Activated naive CD4-positive, alpha-beta T cell treated with anti-CD3 and anti-CD28 coated beads, Interleukin-2, amount 50 U/mL, for 72 hours (primary cell): ENCODE measurements at regions not wholly inside any gene's neighbourhood (a gene's known extent, or its start where the extent isn't known, plus 50 kb on each side); places are given as distances from the start of the nearest gene placed in this dataset.
A peak's percentile ranks its signal among the peaks of the same experiment; 100 is the strongest.

Source experiments
- ATAC-seq, 2 donors: fragments of 150-1000 bp; cut with Tn5 transposase; 2 replicates each; pipeline ENCODE4 v1.10.0; 2021; ENCODE audit warnings: mild to moderate bottlenecking in 2 of 2, moderate library complexity in 2 of 2
- DNase-seq, 2 donors: peaks; one replicate each; pipeline ENCODE4 v3.0.0; 2021 to 2022; ENCODE audit warnings: low spot score in 2 of 2
- H3K27ac Mint-ChIP-seq, 2 donors: one replicate each; pipeline ENCODE4 v1.8.0; 2022; ENCODE audit warnings: mild to moderate bottlenecking in 2 of 2, mixed read lengths in 2 of 2
- H3K36me3 Mint-ChIP-seq, 2 donors: one replicate each; pipeline ENCODE4 v1.8.0; 2022; ENCODE audit warnings: mixed read lengths in 2 of 2
- H3K9me3 Mint-ChIP-seq, 2 donors: one replicate each; pipeline ENCODE4 v1.8.0; 2022; ENCODE audit warnings: mixed read lengths in 2 of 2

DNA sequence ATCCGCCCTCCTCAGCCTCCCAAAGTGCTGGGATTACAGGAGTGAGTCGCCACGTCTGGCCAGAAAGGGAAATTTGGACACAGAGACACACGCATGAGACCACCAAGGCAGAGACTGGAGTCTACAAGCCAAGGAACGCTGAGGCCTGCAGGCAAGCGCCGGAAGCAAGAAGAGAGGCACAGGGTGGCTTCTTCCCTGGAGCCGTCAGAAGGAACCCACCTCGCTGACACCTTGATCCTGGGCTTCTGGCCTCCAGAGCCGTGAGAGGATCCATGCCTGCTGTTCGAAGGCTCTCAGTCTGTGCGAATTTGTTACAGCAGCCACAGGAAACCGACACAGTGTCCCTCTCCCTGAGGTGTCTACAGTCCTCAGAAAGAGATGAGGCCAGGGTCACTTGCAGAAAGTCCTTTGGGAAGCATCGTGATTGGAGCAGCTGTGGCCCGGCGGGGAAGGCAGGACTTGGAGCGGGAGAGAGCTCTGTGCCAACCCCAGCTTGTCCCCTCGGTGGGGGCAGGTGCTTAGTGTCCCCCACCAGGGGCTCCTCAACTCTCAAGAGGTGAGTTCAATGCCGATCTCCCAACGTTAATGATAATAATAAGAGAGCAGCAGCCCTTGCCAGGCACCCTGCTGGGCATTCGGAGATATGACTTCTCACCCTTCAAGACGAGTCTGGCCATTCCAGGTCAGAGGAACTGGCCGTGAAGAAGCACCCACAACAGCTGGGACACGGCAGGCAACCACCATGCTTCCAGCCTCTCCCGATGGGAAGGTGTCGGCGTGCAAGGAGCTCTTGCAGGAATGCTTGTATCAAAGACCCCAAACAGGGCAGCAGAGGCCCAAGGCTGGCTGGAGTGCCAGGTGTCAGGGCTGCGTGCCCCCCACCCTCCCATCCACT is 68.4 kb upstream of the TNRC6C start:
- no peak overlapping the region for H3K27ac Mint-ChIP-seq
- DNase-seq = no peak
- H3K9me3 Mint-ChIP-seq = no peaks in the 10 kb centered on the region
- no peaks in the 10 kb centered on the region for H3K36me3 Mint-ChIP-seq
- ATAC-seq = no peak

DNA sequence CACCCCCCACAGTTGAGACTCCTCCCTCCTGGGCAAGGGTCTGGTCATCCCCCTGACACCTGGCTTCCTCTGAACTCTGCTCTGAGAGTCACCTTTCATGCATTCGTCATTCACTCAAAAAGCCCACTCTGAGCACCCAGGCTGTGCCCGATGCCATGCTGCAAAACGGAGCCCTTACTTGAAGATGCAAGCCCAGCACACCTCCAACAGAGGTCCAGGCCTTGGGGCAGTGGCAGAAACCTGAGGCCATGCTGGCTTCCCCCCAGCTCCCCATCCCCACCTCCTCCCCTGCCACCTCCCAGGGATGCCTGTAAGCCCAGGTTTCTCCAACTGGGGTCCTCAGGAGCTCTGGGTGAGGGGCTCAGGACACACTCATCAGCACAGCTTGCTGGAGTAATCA is 67.7 kb upstream of the TNRC6C start:
- no peak for DNase-seq
- H3K27ac Mint-ChIP-seq = no peak overlapping the region
- H3K36me3 Mint-ChIP-seq = no peaks in the 10 kb centered on the region
- H3K9me3 Mint-ChIP-seq = no peaks in the 10 kb centered on the region
- ATAC-seq = no peak

DNA sequence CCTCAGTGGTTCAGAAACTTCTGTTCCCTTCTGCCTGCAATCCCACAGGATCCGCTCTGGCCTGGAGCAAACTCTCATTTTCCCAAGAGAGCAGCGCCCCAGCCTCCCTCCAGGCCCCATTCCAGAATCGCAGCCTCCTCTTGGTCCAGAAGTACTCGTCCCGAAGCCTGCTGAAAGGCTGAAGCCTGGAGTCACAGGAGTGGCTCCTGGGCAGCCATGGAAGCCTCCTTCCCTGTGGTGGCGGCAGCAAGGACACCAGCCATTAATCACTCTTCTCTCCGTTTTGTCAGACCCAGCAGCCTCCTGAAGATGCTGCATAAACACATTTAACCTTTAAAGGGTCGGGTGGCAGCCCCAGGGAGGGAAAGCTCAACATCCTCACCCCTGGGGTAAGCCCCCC is 66.9 kb upstream of the TNRC6C start:
- ATAC-seq (no peak), DNase-seq (no peak)

DNA sequence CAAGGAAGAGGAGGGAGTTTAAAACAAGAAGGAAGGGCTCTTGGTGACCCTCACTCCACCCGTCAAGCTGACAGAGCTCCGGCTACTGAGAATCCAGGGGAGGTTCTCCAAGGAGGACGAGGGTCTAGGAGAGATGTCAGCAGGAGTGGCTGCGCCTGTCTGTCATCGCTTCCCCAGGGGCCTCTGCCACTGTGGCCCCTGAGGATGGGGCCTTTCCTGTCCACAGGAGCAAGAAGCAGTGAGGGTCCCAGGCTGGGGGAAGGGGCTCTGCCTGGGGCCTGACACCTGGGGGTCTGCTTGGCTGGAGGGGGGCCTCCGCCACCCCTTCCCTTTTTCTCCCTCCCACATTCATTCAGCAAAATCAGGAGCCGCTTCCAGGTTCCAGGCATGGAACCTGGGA is 66.5 kb upstream of the TNRC6C start:
- no peak for DNase-seq
- H3K9me3 Mint-ChIP-seq = no peaks in the 10 kb centered on the region
- no peak for ATAC-seq
- H3K27ac Mint-ChIP-seq = no peak overlapping the region
- H3K36me3 Mint-ChIP-seq = no peaks in the 10 kb centered on the region

More for the DNA sequence above, 66.9 kb upstream of the TNRC6C start:
- Mint-ChIP-seq H3K9me3 (no peaks in the 10 kb centered on the region), H3K36me3 (no peaks in the 10 kb centered on the region), H3K27ac (no peak overlapping the region)

DNA sequence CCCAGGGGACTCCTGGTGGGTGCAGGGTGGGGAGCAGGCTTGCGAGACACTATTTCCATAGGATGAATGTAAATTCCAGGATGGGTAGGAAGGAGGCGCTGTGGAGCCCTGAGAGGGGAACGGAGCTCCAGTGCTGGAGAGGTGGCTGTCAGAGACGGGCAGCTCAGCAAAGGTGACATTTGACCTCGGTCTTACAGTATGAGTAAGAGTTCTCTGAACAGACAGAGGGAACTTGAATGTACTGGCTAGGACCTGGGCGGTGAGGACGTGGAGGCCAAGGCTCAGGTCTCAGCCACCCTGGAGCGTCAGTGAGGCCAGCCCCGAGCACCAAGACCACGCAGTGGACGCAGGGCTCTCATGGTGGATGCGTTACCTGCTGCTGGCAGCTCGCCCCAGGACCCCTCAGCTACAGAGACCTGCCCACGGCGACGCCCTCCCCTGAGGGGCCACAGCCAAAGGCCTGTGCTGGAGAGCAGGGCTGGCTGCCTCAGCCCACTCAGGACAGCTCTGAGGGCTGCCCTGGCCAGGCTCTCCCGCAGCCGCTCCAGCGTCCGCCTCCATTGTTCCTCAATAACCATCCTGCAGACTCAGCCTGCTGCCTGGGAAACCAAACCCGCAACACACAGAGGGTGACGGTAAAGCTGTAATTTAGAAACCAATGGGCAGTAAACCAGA is 65.9 kb upstream of the TNRC6C start:
- ATAC-seq (no peak), DNase-seq (no peak)
- Mint-ChIP-seq H3K9me3 (no peaks in the 10 kb centered on the region), H3K36me3 (no peaks in the 10 kb centered on the region), H3K27ac (no peak overlapping the region)

DNA sequence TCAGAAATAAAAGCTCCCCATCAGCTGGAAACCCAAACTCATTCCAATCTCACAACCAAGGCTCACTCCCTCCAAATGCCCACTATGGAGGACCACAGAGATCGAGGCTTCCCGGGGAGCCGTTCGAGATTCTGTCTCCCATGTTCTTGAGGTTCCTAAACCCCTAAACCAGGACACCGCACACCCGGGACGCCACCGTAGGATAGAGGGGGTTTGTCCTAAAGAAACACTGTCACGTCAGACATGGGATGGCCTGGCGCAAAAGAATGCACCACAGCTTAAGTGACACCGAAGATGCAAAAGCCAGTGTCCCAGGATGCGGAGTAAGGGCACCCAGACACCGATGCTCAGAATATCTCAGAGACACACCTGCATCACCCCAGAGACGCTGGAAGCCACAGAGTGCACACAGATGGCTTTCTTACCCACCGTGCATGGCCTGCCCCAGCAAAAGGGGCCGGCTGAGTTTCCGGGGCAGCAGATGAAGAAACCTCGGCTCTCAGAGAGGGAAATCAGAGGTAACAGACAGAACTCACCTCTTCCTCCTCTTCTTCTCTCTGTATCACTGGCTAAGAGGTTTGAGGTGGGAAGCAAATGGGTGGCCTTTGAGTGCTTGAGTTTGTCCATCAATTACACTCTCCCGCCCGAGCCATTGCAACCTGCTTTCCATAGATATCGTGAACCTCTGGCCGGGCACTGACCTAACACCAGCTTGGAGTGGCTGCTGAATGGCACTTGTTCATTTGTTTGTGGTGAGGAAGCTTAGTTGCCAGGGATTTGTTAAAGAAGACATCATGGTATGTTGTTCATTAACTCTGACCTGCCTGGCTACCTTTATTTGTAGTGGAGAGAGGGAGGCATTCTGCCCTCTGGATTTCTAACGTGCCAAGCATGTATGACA is 65.1 kb upstream of the TNRC6C start:
- no peak for ATAC-seq
- H3K36me3 Mint-ChIP-seq = no peaks in the 10 kb centered on the region
- H3K27ac Mint-ChIP-seq = peak overlapping the region in 1 of 2 donors; percentile 5
- H3K9me3 Mint-ChIP-seq = no peaks in the 10 kb centered on the region
- DNase-seq = no peak

DNA sequence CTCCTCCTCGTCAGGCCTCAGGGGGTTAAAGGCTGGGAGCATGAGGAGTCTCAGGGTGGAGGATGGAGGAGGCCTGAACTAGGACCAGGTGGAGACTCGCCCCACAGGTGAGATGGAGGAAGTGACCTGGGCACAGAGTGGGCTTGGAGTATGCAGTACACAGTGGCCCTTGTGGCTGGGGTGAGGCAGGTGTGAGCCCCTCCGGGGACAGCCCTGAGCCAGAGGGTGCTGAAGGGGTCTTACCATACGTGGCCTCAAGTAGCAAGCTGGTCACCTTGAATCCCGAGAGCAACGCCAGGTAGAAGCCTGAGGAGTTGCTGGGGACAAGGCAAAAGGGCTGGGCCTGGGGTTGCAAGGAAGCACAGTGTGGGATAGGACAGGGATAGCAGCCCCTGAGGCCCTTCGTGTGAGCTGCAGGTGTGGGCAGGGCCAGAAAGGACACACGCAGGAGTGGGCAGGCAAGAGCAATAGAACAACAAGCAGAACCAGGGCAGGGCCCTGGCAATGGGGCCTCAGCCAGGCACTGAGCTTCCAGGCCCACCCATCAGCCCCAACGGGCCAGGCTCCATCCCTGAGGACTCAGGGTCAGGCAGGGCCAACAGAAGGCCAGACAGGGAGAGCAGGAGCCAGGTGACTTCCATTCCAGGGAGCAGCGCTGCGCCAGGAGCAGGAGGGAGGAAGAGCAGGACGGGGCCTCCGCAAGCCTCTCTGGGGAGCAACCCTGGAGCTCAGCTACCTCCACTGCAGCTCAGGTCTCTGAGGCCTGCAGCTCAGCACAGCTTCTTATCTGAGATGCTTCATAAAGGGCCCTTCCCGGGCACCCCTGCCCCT is 64.2 kb upstream of the TNRC6C start:
- Mint-ChIP-seq H3K9me3 (no peaks in the 10 kb centered on the region), H3K27ac (no peak overlapping the region), H3K36me3 (no peaks in the 10 kb centered on the region)
- DNase-seq (no peak), ATAC-seq (no peak)

DNA sequence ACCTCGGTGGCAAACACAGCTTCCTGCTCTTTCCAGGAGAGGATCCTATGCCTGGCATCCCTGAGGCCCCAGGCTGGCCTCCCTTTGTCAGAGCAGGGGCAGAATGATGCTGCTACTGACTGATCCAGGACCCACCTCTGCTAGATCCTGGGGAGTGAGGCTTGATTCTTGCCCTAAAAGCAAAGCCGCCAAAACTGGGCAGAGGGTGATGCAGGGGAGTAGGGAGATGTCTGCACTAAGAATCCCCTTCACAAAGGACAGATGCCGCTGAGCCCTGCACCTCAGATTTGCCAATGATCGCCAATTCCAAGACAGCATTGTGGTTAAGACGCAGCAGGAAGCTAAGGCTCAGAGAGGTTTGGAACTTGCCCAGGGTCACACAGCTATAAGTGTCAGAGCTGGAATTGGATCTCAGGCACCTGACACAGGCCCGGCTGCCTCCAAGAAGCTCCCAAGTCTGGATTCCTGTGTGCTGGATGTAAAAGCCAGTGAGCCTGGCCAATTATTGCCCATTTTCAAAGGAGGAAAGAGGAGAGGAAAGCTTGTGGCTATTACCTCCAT is 60.7 kb upstream of the TNRC6C start:
- Mint-ChIP-seq H3K9me3 (no peaks in the 10 kb centered on the region), H3K27ac (no peak overlapping the region), H3K36me3 (no peaks in the 10 kb centered on the region)
- DNase-seq = no peak
- ATAC-seq = no peak

DNA sequence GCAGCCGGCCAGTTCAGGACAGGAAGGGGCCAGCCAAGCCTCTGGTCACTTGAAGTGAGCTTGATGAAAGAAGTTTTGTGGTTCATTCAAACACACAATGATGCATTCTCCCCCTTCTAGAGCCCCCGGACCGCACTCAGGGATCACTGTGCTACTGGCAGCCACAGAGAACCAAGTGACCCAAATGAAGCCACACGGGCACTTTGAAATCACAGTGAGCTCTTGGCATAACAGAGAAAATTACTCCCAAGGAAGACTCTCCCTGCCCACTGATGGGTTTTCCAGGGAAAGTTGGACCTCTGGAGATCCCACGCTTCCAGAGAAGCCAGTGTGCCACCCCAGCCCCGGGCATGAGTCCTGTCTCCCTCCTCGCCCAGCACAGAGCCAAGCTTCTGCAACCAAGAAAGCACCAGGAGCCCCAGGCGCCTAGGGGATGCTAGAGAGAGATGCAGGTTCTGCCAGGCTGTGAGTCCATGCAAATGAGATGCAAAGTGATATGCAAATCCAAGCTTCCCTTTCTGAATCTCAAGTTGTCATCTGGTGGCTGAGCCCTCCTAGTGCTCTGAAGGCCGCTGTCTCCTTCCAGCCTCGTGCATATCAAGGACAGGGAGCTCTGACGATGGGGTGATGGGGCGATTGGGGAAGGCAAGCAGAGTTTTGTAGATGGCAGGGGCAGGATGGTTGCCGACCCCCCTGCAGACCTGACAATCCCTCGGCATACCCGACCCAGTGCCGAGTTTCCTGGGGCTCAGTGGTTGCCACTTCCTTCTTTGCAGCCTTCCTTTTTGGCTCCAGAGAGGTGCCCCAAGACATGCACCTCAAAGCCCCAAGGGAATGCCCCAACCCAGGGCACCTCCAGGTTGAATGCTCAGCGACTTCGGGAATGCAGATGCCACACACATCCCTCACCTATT is 59.7 kb upstream of the TNRC6C start:
- DNase-seq (no peak), ATAC-seq (no peak)
- H3K9me3 Mint-ChIP-seq = no peaks in the 10 kb centered on the region
- no peaks in the 10 kb centered on the region for H3K36me3 Mint-ChIP-seq
- H3K27ac Mint-ChIP-seq = no peak overlapping the region

DNA sequence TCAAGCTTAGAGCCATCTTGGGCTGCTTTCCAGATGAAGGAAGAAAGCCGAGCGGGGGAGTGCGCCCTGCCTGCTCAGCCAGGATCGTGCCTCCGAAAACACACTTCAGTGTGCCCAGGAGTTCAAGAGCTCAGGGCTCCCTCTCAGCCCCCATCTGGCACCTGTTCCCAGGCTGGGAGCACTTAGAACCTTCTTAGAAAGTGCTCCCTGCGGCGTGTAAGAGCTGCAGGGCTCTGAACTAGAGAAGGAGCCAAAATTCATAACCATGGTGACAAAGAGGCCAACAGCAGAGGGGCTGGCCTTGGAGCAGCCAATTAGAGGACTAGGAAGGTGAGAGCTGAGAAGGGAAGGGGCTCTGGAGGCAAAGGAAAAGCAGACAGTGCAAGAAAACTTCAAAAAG is 59.0 kb upstream of the TNRC6C start:
- Mint-ChIP-seq H3K36me3 (no peaks in the 10 kb centered on the region), H3K27ac (no peak overlapping the region), H3K9me3 (no peaks in the 10 kb centered on the region)
- ATAC-seq (no peak), DNase-seq (no peak)

DNA sequence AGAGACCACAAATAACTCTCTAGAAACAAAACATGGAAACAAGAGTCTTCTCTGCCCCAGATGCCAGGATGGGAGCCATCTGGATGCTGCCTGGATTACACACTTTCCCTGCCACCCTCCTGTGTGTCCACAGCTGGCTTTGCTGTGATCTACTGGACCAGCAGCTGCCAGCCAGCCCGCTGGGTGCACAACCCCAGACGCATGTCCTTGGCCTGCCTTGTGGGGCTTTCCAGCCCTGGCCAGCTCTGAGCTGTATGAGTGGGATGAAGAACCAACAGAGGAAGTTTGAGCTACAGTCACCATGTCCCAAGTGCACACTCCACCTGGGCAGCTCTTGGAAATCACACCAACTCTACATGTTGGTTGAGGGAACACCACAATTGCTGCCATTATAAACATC is 57.0 kb upstream of the TNRC6C start:
- ATAC-seq = no peak
- no peak for DNase-seq
- Mint-ChIP-seq H3K27ac (no peak overlapping the region), H3K9me3 (no peaks in the 10 kb centered on the region), H3K36me3 (no peaks in the 10 kb centered on the region)

DNA sequence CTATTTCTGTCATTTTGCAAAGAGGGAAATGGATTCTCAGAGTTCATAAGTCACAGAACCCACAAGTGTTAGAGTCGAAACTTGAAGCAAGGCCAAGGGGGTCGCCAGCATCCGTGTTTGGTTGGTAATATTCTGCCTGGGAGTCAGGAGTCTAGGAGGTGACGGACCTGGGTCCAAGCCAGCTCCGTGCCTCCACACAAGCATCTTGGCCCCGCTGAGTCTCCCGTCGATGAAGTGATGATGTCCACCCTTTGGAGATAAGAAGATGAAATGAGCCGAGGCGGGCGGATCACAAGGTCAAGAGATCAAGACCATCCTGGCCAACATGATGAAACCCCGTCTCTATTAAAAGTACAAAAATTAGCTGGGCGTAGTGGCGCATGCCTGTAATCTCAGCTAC is 53.2 kb upstream of the TNRC6C start:
- ATAC-seq (no peak), DNase-seq (no peak)
- no peak overlapping the region for H3K27ac Mint-ChIP-seq
- no peaks in the 10 kb centered on the region for H3K9me3 Mint-ChIP-seq
- H3K36me3 Mint-ChIP-seq = no peaks in the 10 kb centered on the region

DNA sequence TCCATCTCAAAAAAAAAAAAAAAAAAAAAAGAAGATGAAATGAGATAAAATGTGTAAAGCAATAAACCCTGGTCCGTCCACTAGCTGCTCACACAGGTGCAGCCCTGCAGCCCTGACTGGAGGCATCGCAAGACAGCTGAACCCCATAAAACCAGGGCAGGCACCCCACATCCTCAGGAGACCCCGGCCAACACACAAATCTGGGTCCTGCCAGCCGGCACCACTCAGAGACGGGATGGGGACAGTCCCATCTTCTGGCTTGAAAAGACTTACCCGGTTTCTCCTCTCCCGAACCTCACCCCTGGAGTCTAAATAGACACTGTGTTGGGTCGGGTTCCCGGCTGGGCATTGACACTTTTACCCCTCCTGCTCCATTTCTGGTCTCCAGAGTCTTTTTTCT is 52.7 kb upstream of the TNRC6C start:
- H3K36me3 Mint-ChIP-seq = no peaks in the 10 kb centered on the region
- no peak for ATAC-seq
- no peak for DNase-seq
- no peak overlapping the region for H3K27ac Mint-ChIP-seq
- no peaks in the 10 kb centered on the region for H3K9me3 Mint-ChIP-seq

DNA sequence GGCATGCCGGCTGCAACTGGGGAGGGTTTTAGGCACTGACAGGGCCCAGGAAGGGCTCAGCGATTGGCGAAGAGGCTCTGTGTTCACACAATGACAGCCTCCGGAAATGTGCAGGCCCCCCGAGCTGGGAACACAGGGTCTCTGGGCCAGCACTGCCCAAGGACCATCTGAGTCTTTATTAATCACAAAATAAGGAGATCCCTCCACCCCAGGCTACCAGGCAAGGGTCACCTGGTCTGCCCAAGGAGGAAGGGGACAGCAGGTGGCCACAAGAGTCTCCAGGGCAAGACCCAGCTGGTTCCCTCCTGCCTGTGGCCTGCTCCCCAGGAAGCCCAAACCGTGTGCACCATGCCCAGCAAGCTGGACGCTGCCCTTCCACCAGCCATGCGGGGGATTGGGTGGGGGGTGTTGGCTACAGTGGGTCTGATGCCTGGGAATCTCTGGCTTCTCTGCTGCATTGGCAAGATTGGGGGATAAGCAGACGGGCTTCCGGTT is 52.1 kb upstream of the TNRC6C start:
- Mint-ChIP-seq H3K27ac (no peak overlapping the region), H3K9me3 (no peaks in the 10 kb centered on the region), H3K36me3 (no peaks in the 10 kb centered on the region)
- ATAC-seq (no peak), DNase-seq (no peak)
